Ovary (tissue), 3 donors: ENCODE measurements at regions not wholly inside any gene's neighbourhood (a gene's known extent, or its start where the extent isn't known, plus 50 kb on each side); places are given as distances from the start of the nearest gene placed in this dataset.

ENCODE experiments used
- POLR2A ChIP-seq: fragments of 450-650 bp; IDR thresholded peaks from one replicate; pipeline ENCODE4 v1.6.1; 2017; ENCODE audit warnings: antibody characterized with exemption, mild to moderate bottlenecking, moderate library complexity
- TF ChIP-seq, protein P1 (sequence below), 3 donors: fragments of 450-650 bp in 2 of 3; fragments of 200-600 bp in 1 of 3; IDR thresholded peaks; one replicate each; pipeline versions ENCODE4 v1.5.1 to v1.8.0; 2016 to 2022; ENCODE audit warnings: antibody characterized with exemption in 3 of 3, mild to moderate bottlenecking in 1 of 3
- donor health status: DM: no; HTN: no; CAD: no.

GRCh38 chr1:13899856-13900255 is 199.9 kb downstream of the PRDM2 start:
- no peak for TF ChIP-seq POLR2A
- TF ChIP-seq, protein P1, sequence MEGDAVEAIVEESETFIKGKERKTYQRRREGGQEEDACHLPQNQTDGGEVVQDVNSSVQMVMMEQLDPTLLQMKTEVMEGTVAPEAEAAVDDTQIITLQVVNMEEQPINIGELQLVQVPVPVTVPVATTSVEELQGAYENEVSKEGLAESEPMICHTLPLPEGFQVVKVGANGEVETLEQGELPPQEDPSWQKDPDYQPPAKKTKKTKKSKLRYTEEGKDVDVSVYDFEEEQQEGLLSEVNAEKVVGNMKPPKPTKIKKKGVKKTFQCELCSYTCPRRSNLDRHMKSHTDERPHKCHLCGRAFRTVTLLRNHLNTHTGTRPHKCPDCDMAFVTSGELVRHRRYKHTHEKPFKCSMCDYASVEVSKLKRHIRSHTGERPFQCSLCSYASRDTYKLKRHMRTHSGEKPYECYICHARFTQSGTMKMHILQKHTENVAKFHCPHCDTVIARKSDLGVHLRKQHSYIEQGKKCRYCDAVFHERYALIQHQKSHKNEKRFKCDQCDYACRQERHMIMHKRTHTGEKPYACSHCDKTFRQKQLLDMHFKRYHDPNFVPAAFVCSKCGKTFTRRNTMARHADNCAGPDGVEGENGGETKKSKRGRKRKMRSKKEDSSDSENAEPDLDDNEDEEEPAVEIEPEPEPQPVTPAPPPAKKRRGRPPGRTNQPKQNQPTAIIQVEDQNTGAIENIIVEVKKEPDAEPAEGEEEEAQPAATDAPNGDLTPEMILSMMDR (IDR thresholded peaks at IDR 0.05), result no peak
